ENCODE measurements at regions not wholly inside any gene's neighbourhood (a gene's known extent, or its start where the extent isn't known, plus 50 kb on each side); places are given as distances from the start of the nearest gene placed in this dataset.

DNA sequence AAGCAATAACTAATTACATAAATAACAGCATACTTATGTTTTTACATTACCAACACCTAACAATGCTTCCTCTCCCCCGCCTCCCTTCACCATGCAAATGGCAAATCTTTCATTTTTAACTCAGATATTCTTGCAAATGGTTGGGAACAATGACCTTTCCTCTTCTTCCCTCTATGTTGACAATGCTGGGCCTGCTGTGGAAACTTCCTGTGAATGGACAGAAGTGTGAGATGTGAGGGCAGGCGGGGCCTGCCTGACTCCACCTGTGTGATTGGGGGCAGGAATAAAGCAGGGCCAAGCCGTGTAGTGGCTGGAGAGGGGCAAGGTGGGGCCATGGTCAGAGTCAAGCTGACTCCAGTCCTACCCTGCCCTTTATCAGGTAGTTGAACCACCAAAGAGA lies 289.6 kb downstream of the RPS6KC1 start:
- Histone ChIP-seq H3K4me3 (ENCODE audit: insufficient read depth, low read depth, low read length) (no peak overlapping the region), H3K9me3 (ENCODE audit: control insufficient read depth, insufficient read depth, low read length) (no peaks in the 10 kb centered on the region), H2BK5ac (ENCODE audit: low read depth, low read length, poor library complexity, severe bottlenecking) (no peak overlapping the region), H4K8ac (ENCODE audit: low read depth in 2 of 2, low read length in 2 of 2) (no peak overlapping the region), H3K4ac (ENCODE audit: low read depth, low read length) (no peak overlapping the region), H3K27me3 (ENCODE audit: control insufficient read depth, insufficient read depth, low read length) (no peaks in the 10 kb centered on the region), H3K18ac (ENCODE audit: low read depth, low read length) (no peak overlapping the region), H3K4me2 (ENCODE audit: low read depth, low read length) (no peak overlapping the region), H4K91ac (ENCODE audit: insufficient read depth, low read depth, low read length) (no peak overlapping the region), H3K4me1 (ENCODE audit: control insufficient read depth, insufficient read depth, low read length) (no peaks in the 10 kb centered on the region), H3K79me1 (ENCODE audit: low read depth in 1 of 2, low read length in 2 of 2) (no peaks in the 10 kb centered on the region), H3K9ac (ENCODE audit: low read depth, low read length) (no peak overlapping the region), H2AK9ac (replicated peaks; ENCODE audit: low read depth, low read length, poor library complexity) (no peak overlapping the region), H3K14ac (replicated peaks; ENCODE audit: low read depth, low read length) (no peak overlapping the region), H2AFZ (replicated peaks; ENCODE audit: low read length, poor library complexity) (no peak overlapping the region), H3K9me1 (ENCODE audit: insufficient read depth, low read length) (no peaks in the 10 kb centered on the region), H3K36me3 (ENCODE audit: control insufficient read depth, insufficient read depth, low read length) (no peaks in the 10 kb centered on the region), H4K20me1 (ENCODE audit: insufficient read depth, low read length) (no peaks in the 10 kb centered on the region), H2BK20ac (ENCODE audit: low read depth, low read length) (no peak overlapping the region), H3K23ac (ENCODE audit: low read depth, low read length) (no peak overlapping the region), H3K27ac (ENCODE audit: insufficient read depth, low read length) (no peak overlapping the region), H4K5ac (ENCODE audit: low read depth, low read length) (no peak overlapping the region), H2BK15ac (ENCODE audit: low read depth, low read length) (no peak overlapping the region), H3K56ac (ENCODE audit: extremely low read depth, insufficient read depth, low read length) (no peak overlapping the region), H2BK120ac (ENCODE audit: low read depth, low read length) (no peak overlapping the region), H2AK5ac (ENCODE audit: low read depth, low read length) (no peak overlapping the region)
- POLR2A ChIA-PET (ENCODE audit: unreplicated experiment) = no interaction called here
- in situ Hi-C loops (cut with MboI; ENCODE audit: low sequenced_read_pairs) (no loop called here), dilution Hi-C loops (cut with HindIII; ENCODE audit: low sequenced_read_pairs, unreplicated experiment) (no loop called here), intact Hi-C loops (cut with micrococcal nuclease) (no loop called here)
- TF ChIP-seq SMC3 (IDR thresholded peaks at IDR 0.05; ENCODE audit: low read depth, low read length) = no peak
- TF ChIP-seq, protein P1, sequence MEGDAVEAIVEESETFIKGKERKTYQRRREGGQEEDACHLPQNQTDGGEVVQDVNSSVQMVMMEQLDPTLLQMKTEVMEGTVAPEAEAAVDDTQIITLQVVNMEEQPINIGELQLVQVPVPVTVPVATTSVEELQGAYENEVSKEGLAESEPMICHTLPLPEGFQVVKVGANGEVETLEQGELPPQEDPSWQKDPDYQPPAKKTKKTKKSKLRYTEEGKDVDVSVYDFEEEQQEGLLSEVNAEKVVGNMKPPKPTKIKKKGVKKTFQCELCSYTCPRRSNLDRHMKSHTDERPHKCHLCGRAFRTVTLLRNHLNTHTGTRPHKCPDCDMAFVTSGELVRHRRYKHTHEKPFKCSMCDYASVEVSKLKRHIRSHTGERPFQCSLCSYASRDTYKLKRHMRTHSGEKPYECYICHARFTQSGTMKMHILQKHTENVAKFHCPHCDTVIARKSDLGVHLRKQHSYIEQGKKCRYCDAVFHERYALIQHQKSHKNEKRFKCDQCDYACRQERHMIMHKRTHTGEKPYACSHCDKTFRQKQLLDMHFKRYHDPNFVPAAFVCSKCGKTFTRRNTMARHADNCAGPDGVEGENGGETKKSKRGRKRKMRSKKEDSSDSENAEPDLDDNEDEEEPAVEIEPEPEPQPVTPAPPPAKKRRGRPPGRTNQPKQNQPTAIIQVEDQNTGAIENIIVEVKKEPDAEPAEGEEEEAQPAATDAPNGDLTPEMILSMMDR (conservative IDR thresholded peaks at IDR 0.05; ENCODE audit: low read depth, low read length) = no peak
- TF ChIP-seq MAZ (IDR thresholded peaks at IDR 0.05; ENCODE audit: borderline replicate concordance, low read depth, low read length) = no peak
- TF ChIP-seq POLR2A (IDR thresholded peaks at IDR 0.05; ENCODE audit: low read depth, low read length) = no peak
- CTCF ChIA-PET = no interaction called here
- ATAC-seq (ENCODE audit: low read depth) = no peak
- WGBS, 2 experiments (ENCODE audit: extremely low coverage in 2 of 2, insufficient read length in 1 of 2) = no CpG with 5 or more reads among the region's 3 CpGs
- no peak for DNase-seq
- no TSS peak for BruUV-seq (replicated peaks)

All from IMR-90 (cell line).